K562 (cell line): ENCODE measurements at regions not wholly inside any gene's neighbourhood (a gene's known extent, or its start where the extent isn't known, plus 50 kb on each side); places are given as distances from the start of the nearest gene placed in this dataset.

Source experiments
- CTCF ChIP-seq, 3 experiments: IDR thresholded peaks in 2 of 3; conservative IDR thresholded peaks in 1 of 3; 2 replicates each; pipeline ENCODE4 v1.5.1; 2011 to 2012; ENCODE audit warnings: low read length in 3 of 3, mild to moderate bottlenecking in 3 of 3, control low read depth in 2 of 3, improper control_type of control experiment in 1 of 3, inconsistent platforms in 1 of 3, low read depth in 1 of 3, mixed read lengths in 1 of 3, moderate library complexity in 1 of 3; ENCODE audit not compliant: insufficient read depth in 2 of 3
- NFYB ChIP-seq: IDR thresholded peaks from 2 replicates; pipeline ENCODE4 v1.6.1; 2011; ENCODE audit warnings: mild to moderate bottlenecking, moderate library complexity; ENCODE audit not compliant: insufficient read length; ENCODE audit errors: extremely low read depth
- SP1 ChIP-seq: sonication (generic); formaldehyde crosslinking; IDR thresholded peaks from 2 replicates; pipeline ENCODE4 v1.8.1; 2022; ENCODE audit warnings: mild to moderate bottlenecking, missing genetic modification reagents
- ZKSCAN1 ChIP-seq: fragments of 150-350 bp; IDR thresholded peaks from 2 replicates; pipeline ENCODE4 v1.6.1; 2016; ENCODE audit warnings: low read depth, low read length

GRCh38 chr2:19747310-19748072 lies 154.3 kb downstream of the TTC32 start:
- TF ChIP-seq CTCF (IDR thresholded peaks at IDR 0.05 in 2 of 3, conservative IDR thresholded peaks at IDR 0.05 in 1 of 3; ENCODE audit: insufficient read depth in 2 of 3, low read depth in 1 of 3, low read length in 3 of 3): no peak
- no peak for TF ChIP-seq ZKSCAN1
- TF ChIP-seq NFYB: no peak
- TF ChIP-seq SP1 (CRISPR knock-in tag): no peak
